ENCODE measurements at regions not wholly inside any gene's neighbourhood (a gene's known extent, or its start where the extent isn't known, plus 50 kb on each side); places are given as distances from the start of the nearest gene placed in this dataset.
A peak's percentile ranks its signal among the peaks of the same experiment; 100 is the strongest.

DNA sequence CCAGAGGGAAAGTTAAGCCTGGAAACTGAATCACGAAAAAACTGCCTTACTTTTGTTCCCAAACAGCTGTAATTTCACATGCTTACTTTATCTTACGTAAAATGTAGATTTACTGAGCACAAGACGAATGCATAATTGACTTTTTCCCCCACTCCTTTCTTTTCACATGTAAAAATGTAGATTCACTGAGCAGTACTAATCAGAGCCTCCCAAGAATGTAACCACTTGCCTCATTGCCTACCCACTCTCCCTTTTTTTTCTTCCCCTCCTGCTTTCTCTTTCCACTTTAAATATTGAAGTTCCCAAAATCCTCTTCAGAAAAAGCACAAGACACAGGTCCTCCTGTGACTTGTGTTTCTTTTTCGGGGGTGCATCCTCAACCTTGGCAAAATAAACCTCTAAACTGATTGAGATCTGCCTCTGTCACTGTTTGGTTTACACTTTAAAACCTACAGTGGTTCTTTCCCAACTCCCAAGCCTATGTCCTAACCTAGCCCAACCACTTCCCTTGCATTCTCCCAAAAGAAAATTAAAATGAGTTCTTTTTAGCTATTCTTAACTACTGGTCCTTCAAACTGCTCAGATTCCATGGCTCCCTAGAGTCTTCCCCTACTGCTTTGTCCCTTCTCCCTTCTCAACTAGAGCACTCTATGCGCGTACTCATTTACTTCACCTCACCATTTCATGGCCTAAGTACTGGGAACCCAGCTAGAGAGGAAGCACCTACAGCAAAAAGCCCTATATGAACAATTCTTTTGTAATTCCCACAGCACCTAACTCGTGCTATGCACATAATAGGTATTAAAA is 236.6 kb upstream of the MKLN1 start:
- no peak for DNase-seq

DNA sequence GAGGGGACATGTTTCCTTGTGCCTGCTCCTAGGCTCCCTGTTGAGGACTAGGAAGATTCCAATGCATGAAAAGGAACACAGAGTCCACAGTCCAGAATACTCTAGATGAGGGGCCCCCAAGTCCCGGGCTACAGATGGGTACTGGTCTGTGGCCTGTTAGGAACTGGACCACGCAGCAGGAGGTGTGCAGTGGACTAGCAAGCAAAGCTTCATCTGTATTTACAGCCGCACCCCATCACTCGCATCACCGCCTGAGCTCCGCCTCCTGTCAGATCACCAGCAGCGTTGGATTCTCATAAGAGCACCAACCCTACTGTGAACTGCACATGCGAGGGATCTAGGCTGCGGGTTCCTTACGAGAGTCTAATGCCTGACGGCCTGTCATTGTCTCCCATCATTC is 233.0 kb upstream of the MKLN1 start:
- DNase-seq: no peak

DNA sequence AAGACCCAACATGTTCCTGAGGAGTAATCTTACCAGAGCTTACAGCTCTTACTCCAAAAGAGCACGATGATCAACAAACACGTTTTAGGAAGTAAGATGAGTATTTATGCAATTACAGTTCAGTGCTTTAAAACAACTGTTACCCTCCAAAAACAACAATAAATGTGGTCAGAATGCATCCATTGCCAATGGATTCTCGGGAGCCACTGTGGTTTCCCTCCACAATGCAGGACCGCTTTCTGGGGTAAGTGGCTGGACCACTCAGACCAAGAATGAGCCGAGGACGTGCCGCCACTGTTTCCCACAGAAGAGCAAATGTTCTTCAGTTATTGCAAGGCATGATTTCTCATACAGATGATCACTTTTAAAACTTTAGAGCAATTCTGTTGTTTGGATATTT is 232.3 kb upstream of the MKLN1 start:
- no peak for DNase-seq

DNA sequence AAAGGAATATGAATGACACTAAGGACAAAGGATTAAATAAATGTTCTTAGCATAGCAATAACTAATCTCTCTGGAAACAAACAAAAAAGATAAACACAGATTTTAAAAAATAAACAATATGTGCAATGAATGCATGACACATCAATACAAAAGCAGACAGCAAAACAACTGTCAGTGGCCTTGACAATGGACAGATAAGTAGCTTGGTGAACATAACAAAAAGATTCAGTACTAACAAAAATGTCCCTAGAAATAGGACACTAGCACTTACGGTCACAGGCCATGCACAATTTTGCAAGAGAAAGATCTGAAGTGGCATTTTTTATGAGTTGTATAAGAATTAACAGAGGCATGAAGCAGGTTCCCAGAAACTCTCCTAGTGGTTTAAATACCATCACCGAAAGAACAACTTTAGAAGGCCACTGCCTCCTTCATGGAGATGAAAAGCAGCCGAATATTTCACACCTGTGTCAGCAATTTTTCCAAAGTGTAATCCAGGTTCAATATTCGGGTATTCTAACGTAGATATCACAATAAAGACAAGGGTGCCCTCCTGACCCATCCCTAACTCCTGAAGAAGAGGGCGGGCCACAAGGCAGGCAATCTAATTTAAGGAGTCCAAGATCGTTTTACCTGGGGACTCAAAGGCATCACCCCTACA is 231.3 kb upstream of the MKLN1 start:
- DNase-seq: no peak

DNA sequence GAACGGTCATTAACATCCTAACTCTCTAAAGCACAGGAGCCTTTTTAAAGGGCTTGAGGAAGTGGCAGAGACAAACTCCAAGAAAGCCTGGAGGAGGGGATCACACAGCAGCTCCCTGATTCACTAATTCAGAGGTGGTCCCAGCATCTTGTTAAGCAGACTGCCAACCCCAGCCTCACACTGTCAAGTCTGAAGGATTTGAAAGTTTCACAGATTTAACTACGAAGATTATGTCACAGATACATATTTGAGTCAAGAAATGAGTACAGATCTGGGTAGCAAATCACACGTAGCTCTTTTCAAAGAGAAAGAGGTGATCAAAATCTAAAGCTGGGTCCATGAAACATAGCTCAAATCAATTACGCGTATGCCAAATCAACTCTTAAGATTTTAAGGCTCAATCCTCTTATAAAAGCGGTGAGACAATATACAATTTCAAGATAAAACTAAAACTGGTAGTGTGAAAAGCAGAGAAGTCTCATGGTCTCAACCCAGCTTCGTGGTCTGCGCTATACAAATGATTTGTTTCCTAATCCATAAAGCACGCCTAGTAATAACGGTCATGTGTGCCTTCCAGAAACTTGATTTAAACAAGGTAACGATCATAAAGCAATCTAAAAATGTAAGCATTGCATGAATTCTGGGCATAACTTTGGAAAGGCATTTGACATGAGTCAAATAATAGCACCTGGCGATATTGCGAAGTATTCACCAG is 229.9 kb upstream of the MKLN1 start:
- DNase-seq: no peak

DNA sequence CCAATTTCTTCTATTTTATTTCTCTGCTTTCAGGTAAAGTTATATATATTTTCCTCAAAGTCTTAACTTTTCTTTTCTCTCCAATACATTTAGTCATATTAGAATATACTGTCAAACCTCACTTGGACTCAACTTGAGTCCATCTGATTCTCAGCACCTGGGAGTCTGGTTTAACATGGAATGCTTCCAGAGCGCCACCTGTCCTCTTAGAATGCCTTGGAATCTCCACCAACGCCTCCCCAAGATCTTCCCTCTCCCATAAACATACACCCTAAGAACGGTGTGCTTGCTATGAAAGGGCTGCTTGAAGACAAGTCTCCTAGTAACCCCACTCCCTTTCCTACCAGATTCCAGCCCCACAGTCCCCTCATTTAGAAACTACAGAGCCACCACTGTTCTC is 229.1 kb upstream of the MKLN1 start:
- DNase-seq: no peak

DNA sequence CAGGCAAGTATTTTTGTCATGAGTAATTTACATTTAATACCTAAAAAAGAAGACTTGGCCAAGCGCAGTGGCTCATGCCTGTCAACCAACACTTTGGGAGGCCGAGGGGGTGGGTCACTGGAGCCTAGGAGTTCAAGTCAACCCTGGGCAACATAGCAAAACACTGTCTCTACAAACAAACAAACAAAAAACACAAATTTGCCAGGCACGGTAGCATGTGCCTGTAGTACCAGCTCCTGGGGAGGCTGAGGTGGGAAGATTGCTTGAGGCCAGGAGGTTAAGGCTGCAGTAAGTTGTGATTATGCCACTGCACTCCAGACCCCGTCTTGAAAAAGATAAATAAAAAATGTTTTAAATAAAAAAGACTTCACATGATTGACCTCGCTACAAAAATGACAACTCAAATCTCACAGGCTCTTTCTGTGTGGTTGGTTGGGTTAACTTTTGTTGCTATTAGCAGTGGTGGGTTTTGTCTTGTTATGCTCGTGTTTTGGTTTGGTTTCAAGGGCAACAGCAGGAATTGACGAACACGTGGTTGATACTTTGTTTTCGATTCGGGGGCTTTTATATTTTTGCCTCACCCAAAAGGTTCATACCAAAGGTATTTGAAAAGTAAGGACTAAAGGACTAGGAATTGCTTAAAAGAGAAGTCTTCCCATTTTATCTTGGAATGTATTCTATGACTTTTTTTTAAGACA is 227.2 kb upstream of the MKLN1 start:
- no peak for DNase-seq

DNA sequence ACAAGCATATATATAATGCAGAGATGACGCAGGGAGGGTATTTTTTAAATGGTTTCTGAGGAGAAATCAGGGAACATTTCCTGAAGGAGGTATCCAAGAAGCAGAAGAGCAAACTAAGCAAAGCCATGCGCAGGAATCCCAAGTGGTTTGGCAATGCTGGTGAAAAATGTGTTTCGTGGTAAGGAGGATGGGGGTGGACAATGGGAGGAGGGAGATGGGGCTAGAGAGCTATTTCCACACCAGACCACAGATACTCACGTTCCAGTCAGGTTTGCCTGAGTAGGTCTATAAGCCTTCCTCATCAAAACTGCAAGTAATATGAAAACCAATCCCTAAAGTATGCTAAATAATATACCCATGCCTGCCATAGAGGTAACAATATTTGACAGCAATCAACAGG is 223.7 kb upstream of the MKLN1 start:
- DNase-seq: no peak

DNA sequence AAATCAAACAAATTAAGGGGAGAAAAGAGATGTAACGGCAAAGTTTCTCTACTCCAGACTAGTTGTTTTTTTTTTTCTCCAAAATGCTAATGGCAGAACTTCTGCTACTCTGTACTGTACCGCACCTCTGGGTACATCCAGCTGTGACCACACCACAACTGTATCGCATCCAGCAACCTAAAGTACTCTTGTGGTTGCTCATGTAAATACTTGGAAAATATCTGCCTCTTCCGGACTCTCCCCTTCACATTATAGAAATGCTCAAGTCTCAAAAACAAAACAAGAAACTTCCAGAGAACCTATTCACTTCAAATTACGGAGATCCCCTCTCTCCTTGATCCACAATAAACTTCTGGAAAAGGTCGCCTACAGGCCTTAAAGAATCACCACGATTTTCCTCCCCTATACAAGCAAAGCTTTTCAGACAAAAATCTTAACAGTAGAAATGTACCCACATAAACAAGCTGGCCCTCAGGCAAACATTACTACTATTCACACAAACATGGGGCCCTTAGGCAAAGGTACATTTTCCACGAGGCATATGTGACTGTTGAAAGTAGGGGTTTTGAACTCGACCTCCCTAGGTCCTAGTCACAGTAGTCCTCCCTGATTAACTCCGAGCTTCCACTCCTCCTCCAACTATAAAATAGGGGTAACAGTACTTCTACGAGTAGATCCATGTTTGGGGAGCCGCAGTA is 222.9 kb upstream of the MKLN1 start:
- DNase-seq: no peak

DNA sequence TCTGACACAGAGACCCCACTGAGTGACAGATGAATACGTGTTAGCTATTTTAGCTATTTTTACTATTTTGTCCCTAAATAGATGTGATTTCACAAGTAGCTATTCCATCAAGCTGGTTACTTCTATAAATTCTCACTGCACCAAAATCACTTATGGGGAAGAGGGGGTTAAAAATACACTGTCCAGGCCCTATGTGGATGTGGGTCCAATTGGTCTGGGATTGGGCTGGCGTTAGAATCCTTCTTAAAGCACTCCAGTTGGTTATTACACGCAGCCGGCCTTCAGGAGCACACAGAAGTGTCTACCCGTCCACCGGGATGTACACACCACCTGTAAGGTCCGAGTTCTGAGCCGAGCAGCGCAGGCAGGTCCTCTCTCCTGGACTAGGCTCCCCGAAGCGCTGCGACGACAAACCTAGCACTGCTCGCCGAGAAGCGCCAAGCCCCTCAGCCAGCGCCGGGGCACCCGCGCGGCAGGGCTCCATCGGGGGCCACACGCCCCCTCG is 222.3 kb upstream of the MKLN1 start:
- DNase-seq: no peak

DNA sequence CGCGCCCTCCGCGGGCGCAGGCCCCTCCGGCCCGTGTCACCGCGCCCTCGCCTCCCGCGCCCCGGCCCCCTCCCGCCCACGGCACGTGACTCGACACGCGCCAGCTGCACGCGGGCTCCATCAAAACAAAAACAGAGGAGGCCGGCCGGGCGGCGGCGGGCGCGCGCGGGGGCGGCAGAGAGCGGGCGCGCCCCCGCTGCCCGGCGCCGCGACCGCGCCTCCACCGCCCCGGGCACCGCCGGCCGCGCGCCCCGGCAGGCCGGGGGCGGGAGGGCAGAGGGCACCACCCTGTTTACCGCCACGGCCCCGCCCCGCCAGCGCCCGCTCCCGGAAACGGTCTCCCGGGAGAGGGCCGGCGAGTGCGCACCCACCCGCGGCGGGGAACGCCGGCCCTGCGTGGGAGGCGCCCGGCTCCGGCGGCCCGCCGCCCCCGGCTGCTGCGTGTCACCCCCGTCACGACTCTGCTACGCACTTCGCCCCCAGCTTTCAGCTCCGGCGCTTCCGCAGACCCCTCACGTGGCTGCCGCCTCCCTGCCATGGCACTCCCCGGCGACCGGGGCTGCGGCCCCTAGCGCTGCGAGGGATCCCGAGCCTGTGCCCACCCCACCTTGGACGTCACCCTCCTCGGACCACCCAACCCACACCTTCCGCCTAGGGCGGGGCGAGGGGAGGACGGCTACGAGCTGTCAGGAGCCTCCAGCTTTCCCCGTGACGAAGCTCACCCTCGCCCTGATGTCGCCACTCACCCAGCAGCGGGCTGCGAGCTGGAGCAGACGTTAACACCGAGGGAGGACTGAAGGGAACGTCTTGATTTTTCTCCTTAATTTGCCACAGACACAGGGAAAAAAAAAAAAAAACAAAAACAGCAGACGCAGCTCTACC is 221.6 kb upstream of the MKLN1 start:
- DNase-seq: no peak

DNA sequence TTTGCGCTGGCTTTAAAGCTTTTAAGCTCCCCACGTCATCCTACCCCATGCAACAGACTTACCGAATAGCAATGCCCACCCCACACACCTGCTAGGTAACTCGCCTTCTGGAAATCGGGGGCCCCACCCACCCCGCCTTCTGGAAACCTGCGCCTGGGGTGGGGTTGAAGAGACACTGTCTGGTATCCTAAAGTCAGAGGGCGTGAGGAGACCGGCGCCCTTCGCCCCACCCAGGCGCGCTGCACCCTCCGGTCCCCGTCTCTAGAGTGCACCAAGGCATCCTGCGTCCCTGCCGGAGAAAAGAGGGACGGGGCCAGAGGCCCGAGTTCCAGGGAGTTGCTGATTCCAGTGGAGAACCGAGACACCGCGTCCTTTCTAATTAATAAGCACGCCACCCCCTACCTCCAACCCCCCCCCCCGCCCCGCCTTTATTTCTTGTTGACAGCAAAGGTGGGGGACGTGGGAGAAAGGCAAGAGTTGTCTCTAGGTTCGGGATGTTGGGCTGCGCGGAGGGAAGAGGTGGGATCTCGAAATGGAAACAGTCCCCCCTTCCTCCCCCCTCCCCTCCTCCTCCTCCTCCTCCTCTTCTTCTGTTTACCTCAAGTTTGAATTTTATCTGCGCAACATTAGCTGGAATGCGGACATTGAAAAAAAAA is 220.9 kb upstream of the MKLN1 start:
- no peak for DNase-seq

DNA sequence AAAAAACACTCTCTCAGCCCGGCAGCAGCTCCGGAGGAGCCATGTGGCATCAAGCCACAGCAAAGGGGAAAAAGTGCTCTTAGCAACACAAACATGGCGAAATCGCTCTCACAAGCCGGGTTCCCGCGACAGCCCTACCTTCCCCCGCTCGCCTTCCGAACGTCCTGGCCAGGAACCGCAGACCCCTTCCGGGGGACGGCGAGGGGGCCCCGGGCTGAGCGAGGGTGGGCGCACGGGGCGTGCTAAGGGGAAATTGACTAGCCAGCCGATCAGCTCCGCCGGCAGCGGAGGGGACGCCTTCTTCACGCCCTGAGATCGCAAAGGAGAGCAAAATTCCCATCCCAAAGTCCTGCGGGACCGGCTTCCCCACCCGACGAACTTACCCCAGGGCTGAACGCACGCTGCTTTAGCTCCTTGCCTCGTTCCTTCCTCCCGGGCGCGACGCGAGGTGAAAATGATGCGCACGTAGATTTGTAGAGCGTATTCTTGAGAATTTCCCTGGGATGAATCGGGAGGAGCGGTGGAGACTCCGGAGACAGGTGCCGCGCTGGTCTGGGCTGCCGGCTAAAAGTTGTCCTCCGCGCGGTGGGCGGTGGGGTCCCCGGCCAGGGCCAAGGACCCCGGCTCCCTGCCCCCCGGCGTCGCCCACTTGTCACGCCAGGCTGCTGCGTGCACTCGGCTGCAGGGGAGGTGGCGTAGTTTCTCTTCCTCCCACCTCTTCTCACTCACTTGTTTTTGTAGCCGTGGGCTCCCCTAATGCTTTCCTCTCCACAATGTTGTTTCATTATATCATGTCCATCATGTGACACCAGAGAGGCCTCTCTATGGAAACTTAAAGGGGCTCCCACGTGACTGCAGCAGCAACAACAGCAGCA is 220.1 kb upstream of the MKLN1 start:
- DNase-seq: peak; percentile 59

DNA sequence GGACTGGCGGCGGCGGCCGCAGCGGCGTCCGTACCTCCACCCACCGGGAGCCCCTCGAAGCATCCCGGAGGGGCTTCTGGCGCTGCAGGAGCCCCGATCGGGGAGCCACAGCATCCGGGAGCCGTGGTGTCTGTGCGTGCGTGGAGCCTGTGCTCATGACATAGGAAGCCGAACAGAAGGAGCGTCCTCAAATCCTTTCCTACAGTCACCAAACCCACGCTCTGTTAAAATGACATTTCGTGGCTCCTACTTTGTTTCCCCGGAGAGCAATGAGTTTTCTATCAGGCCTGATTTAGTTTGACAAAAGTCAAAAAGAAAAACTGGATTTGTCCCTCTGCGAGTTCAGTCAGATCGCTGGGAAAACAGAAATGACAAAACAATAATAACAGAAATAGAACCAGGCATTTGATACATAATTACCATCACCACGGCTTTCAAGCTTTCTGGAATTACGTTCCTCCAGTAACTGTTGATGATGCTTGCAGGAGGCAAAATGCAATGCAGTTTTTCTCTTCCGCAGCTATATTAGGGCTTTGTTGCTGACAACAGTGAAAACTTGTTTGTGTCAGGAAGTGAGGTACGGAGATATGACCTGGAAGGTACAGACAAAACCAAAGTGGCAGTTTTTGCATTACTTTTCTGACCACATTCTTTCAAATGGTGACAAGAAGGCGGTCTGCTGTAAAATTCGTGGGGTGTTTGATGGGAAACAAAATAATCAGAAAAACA is 219.3 kb upstream of the MKLN1 start:
- DNase-seq: no peak

DNA sequence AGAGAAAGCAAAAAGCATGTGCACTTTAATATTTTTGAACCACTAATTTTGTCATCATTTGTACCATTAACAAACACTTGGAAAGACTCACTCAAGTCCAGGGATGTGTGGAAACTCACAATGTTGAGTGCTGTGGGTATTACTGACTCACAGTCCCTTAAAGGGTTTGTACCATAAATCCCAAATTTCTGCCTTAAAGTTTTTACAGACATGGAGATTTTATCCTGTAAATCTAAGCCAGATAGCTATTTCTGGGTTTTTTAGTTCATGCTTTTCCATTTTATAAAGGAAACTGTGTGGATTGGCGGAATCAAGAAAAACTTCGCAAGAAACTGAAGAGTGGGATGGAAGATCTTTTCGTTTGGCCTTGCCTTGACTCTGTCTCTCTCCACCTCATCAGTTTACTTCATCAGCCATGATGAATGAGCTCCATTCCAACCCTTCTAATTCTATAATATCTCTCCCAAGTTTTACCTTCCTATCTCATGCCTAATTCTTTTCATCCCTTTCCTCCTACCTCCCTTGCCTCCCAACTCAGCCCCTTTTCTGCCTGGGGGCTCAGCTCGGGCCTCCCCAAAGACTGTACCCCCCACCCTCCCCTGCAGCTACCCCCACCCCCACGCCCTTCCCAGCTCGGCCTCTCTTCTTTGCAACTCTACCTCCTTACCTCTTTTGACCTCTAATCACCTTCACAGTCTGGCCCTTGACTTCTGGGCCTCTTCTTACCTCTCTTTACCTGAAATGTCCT is 218.5 kb upstream of the MKLN1 start:
- DNase-seq: no peak

DNA sequence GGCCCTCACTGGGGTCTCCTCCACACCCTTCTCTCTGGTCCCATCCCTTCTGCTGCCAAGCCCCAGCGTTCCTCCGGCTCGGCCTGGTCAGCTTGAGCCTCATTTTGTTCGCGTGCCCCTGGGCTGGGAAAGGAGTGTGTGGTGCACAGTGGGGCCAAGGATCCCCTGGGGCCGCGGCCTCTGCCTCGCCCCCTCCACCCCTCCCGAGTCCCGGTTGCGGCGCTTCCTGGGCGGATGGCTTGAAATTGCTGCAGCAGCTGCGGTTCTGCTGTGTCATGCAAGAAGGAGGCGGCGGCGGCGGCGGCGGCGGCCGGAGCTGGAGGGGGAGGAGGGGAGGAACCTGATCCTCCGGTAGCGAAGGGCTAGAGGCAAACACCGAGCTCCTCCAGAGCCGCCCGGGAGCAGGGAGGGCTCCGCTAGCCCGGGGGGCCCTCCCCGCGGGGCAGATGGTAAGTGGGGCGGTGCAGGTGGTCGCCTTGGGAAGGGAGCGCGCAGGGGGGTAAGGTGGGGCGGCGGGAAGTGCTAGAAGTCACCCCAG is 217.8 kb upstream of the MKLN1 start:
- DNase-seq: no peak

DNA sequence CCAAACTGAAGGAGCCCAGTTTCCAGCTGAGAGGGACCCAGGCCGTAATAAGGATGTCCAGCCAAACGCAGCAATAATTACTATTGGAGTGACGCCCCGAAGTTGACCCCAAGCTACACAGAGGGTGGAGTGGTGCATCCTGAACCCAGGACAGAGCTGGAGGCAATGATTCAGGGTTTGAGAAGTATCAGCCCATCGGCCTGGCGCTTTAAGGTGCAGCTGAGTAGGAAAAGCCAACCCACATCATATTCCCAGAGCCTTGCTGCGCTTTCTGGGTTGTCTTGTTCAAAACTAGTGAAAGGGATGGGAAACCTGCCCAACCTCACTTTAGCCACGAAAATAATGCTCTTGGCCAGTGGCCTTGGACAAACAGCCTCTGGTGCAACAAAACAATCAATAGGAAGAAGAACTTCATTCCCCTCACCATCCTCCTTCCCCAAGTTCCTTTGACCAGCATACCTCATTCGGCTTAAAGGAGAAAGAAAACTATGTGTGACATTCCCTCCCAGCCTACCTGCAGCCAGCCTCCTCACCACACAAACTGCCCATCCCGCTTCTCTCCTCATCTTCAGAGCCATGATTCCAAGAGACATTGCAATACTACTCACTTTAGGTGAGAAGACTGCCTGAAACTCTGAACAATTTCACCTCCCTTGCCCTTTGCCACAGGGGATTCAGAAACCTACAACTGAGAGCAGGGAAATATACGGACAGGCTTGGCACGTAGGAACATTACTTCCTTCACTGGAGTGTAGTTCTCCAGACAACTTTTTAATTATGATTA is 217.2 kb upstream of the MKLN1 start:
- no peak for DNase-seq
